Activated CD4-positive, alpha-beta T cell treated with anti-CD3 and anti-CD28 coated beads for 1 hour (primary cell): ENCODE measurements at regions not wholly inside any gene's neighbourhood (a gene's known extent, or its start where the extent isn't known, plus 50 kb on each side); places are given as distances from the start of the nearest gene placed in this dataset.

Experiments
- DNase-seq: peaks from one replicate; pipeline ENCODE4 v3.0.0-alpha.2; 2020

GRCh38 chr1:84090447-84091245, 53.4 kb upstream of the PRKACB start:
- no peak for DNase-seq

DNA sequence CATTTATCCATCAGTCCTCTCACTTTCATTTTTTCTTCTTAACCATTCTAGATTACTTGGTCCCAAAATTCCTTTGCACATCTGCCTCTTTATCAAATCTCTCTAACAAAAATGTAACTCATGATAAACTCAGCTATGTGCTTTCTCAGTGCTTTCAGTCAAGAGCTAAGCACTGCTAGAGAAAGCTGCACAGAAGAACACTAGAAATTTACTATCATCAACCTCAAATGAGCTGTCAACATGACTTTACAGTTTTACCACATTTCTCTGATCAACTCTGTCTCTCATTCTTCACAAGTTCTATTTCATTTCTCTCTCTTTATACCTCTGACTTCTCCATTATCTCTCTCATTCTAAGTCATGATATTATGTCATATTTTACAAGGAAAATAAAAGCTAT, 54.2 kb upstream of the PRKACB start:
- DNase-seq = no peak

DNA sequence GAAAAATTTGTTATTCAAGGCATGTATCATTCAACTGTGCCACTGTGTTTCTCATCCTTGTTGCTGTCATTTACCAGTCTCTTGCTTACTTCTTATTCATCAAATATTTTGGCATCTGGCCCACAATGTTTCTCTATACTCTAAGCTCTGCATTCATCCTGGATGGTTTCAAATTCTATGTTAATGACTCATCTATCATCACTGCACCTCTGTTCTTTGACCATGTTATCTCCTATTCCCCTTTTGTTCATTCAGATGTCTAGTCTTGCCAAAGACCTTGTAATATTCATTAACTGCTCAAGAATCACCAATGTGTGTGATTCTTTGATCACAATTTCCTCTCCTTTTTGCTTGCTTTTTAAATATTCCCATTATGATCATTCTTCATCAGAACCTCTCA, 54.6 kb upstream of the PRKACB start:
- DNase-seq = no peak

DNA sequence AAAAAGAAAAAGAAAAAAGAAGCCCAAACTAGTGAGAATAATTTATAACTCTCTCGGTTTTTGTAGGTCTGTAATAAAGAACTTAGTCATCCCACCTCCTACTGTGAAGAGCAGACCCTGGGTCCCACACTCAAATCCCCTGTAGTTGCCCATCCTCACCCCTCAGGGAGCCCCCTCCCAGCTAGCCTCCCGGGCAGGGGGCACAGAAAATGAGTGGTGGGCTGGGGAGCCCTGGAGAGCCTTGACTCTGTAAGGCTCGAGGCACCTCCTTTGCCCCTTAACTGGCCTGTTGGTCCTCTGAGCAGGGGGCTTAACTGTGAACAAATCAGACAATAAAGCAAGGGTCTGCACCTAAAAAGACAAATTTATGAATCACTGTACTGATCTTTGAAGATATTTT, 57.5 kb upstream of the PRKACB start:
- no peak for DNase-seq

DNA sequence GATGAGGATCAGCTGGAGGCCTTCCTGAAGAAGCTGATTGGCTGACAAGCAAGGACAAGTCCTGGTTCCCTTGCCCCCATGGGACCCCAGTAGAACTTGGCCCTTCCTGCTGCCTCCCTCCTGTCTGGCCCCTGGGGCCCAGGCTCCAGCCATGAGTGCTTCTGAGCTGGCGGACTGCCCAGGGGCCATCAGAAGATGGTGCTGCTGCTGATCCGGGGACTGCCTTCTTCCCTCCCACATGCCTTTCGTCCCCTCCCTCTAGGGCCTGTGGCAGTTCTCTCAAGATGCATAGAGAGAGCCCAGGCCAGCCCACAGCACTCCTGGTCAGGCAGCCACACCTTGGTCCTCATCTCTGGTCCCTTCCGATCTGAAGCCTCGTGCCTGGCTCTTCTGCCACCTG, 57.9 kb upstream of the PRKACB start:
- no peak for DNase-seq

- no peak for DNase-seq
Measured at GRCh38 chr1:84083307-84083706, 60.8 kb upstream of the PRKACB start.

DNA sequence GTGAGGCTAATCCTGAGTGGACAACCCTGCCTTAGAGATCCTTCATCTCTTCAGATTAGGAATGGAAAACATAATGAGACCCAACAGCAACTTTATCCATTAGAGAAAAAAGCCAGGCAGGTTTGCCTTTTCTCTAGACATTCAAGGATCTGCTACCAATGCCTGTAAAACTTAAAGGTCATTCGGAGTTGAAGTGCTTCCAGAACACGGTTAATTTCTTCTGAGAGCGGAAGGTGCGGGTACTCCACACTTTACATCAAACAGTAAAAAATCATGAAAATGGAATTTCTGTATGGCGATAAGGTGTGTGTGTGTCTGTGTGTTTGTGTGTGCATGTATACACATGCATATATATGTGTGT, 65.2 kb upstream of the PRKACB start:
- DNase-seq = no peak

- no peak for DNase-seq
Measured at GRCh38 chr1:84078108-84078841, 65.8 kb upstream of the PRKACB start.

GRCh38 chr1:84077476-84078107, 66.5 kb upstream of the PRKACB start:
- peak; percentile 48 for DNase-seq

GRCh38 chr1:84073266-84073665, 70.8 kb upstream of the PRKACB start:
- no peak for DNase-seq

- DNase-seq = no peak
Measured at GRCh38 chr1:84069236-84069845, 70.4 kb upstream of the TTLL7 start.

DNA sequence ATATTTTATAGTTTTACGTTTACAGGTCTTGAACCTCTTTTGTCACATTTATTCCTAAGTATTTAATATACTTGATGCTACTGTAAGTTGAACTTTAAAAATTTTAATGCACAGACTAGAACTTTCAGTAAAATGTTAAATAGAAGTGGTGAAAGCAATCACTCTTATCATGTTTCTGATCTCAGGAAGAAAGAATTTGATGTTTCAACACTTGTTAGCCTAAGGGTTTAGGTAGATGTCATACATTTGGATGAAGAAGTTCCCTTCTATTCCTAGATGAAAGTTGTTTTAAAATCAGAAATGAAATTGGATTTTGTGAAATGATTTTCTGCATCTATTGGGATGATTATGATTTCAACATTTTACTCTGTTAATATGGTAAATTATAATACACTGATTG, 63.6 kb upstream of the TTLL7 start:
- no peak for DNase-seq

DNA sequence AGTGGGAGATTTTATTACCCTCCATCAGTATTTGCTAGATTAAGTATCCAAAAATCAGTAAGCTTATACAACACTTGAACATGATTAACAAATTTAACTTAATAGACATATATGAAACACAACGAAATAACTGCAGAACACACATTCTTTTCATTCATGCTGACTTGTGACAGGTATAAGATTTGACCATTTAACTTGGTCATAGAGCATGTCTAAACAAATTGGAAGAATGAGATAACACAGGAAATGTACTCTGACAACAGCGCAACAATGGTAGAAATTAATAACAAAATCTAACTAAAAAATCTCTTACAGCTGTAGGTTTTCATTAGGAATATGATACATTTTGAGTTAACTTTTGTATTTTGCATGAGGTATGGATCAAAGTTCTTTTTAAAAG, 62.4 kb upstream of the TTLL7 start:
- DNase-seq = no peak

GRCh38 chr1:84060781-84061180, 61.8 kb upstream of the TTLL7 start:
- no peak for DNase-seq

DNA sequence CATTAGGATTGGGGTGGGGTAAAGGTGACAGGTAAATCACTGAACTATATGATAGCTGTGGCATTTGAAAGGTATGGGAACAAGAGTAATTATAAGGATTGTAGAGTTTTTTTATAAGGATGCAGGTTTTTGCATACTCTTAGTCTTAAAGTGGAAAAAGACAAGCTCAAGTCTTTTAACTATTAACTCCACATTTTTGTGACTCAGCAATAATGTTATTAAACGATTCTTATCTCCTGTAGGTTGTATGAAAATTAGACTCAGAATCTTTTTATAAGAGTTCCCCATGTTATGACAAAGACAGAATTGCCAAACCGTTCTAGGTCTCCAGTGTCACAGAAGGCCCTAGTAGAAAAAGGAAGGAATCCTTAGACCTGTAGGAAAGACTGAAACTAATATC, 49.9 kb upstream of the TTLL7 start:
- DNase-seq = no peak
